Thyroid gland (tissue), 4 donors: ENCODE measurements at regions not wholly inside any gene's neighbourhood (a gene's known extent, or its start where the extent isn't known, plus 50 kb on each side); places are given as distances from the start of the nearest gene placed in this dataset.

Source experiments
- POLR2A ChIP-seq, 2 donors: fragments of 450-650 bp; IDR thresholded peaks; one replicate each; pipeline ENCODE4 v1.6.1; 2017; ENCODE audit warnings: antibody characterized with exemption in 2 of 2, mild to moderate bottlenecking in 2 of 2, moderate library complexity in 1 of 2
- TF ChIP-seq, protein P1 (sequence below), 6 experiments: fragments of 200-600 bp in 3 of 6; fragments of 450-650 bp in 3 of 6; sonication (generic) in 3 of 6; IDR thresholded peaks; one replicate each; pipeline ENCODE4 v1.5.1; 2016 to 2019; ENCODE audit warnings: antibody characterized with exemption in 6 of 6, mild to moderate bottlenecking in 2 of 6, inconsistent platforms in 1 of 6, moderate library complexity in 1 of 6

DNA sequence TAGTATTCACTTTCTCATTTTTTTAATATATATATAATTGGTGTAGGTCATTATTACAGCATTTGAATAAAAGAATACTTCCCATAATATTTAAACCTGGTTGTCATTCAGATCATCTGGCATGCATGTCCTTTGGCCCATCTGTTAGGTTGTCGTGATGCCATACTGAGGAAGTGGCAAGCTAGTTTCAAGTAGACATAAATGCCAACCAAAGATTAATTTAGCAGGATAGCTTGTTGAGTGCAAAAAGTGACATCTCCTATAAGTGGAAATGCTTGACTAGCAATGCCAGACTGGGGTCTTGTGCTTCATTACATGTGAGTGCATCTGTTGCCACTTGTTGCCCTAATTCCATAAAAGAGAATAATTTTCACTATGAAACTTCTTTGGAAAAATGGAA, 1044.7 kb downstream of the GRIK2 start:
- TF ChIP-seq, protein P1, sequence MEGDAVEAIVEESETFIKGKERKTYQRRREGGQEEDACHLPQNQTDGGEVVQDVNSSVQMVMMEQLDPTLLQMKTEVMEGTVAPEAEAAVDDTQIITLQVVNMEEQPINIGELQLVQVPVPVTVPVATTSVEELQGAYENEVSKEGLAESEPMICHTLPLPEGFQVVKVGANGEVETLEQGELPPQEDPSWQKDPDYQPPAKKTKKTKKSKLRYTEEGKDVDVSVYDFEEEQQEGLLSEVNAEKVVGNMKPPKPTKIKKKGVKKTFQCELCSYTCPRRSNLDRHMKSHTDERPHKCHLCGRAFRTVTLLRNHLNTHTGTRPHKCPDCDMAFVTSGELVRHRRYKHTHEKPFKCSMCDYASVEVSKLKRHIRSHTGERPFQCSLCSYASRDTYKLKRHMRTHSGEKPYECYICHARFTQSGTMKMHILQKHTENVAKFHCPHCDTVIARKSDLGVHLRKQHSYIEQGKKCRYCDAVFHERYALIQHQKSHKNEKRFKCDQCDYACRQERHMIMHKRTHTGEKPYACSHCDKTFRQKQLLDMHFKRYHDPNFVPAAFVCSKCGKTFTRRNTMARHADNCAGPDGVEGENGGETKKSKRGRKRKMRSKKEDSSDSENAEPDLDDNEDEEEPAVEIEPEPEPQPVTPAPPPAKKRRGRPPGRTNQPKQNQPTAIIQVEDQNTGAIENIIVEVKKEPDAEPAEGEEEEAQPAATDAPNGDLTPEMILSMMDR (IDR thresholded peaks at IDR 0.05) = no peak
- no peak for TF ChIP-seq POLR2A (IDR thresholded peaks at IDR 0.05)
